HL-60 (cell line): ENCODE measurements at regions not wholly inside any gene's neighbourhood (a gene's known extent, or its start where the extent isn't known, plus 50 kb on each side); places are given as distances from the start of the nearest gene placed in this dataset.

Experiments used
- DNase-seq, 2 experiments: peaks; one replicate each; pipeline ENCODE4 v3.0.0-alpha.2; 2010 to 2020; ENCODE audit warnings: low read depth in 1 of 2, low spot score in 1 of 2
- H3K27ac ChIP-seq: fragments of 250-450 bp; sonication (Bioruptor Pico); replicated peaks from 2 replicates; pipeline ENCODE4 v1.5.1; 2020; ENCODE audit warnings: mild to moderate bottlenecking, moderate library complexity
- H3K27me3 ChIP-seq: fragments of 250-450 bp; sonication (Bioruptor Pico); 2 replicates; pipeline ENCODE4 v1.5.1; 2021; ENCODE audit warnings: mild to moderate bottlenecking, moderate library complexity; ENCODE audit not compliant: insufficient read depth, poor library complexity, severe bottlenecking
- H3K4me3 ChIP-seq: replicated peaks from 2 replicates; pipeline ENCODE4 v1.5.1; 2011; ENCODE audit warnings: mild to moderate bottlenecking, control low read depth, low read length; ENCODE audit not compliant: insufficient read depth
- GABPA ChIP-seq: IDR thresholded peaks from 2 replicates; pipeline ENCODE4 v1.6.1; 2012; ENCODE audit warnings: low read depth
- POLR2AphosphoS5 ChIP-seq: IDR thresholded peaks from 2 replicates; pipeline ENCODE4 v1.6.1; 2012; ENCODE audit warnings: low read depth
- SPI1 ChIP-seq: IDR thresholded peaks from 2 replicates; pipeline ENCODE4 v1.6.1; 2012; ENCODE audit warnings: low read depth, mild to moderate bottlenecking, borderline replicate concordance
- TF ChIP-seq, protein P1 (sequence below): IDR thresholded peaks from one replicate; pipeline ENCODE4 v1.5.1; 2011; ENCODE audit warnings: low read length, control low read depth, inconsistent platforms; ENCODE audit not compliant: insufficient read depth
- TF ChIP-seq, protein P2 (sequence below): IDR thresholded peaks from 2 replicates; pipeline ENCODE4 v1.6.1; 2012; ENCODE audit warnings: low read depth; ENCODE audit not compliant: insufficient replicate concordance

DNA sequence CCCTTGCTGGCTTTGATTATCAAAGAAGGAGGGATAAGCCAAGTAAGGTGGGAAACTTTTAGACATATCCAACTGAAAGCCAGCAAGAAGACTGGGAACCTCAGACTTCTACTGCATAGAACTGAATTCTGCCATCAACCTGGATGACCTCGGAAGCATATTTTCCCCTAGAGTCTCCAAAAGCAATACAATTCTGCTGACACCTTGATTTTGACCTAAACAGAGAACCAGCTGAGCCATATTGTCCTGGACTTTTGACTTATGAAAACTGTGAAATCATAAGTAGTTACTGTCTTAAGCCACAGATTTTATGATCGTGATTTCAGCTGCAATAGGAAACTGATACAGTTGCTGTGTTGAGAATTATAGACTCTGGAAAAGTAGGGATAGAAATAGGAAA lies 227.6 kb downstream of the PCDH20 start:
- DNase-seq, result no peak
- Histone ChIP-seq H3K4me3 (no peak overlapping the region), H3K27me3 (no peaks in the 10 kb centered on the region), H3K27ac (no peak overlapping the region)
- TF ChIP-seq, protein P1, sequence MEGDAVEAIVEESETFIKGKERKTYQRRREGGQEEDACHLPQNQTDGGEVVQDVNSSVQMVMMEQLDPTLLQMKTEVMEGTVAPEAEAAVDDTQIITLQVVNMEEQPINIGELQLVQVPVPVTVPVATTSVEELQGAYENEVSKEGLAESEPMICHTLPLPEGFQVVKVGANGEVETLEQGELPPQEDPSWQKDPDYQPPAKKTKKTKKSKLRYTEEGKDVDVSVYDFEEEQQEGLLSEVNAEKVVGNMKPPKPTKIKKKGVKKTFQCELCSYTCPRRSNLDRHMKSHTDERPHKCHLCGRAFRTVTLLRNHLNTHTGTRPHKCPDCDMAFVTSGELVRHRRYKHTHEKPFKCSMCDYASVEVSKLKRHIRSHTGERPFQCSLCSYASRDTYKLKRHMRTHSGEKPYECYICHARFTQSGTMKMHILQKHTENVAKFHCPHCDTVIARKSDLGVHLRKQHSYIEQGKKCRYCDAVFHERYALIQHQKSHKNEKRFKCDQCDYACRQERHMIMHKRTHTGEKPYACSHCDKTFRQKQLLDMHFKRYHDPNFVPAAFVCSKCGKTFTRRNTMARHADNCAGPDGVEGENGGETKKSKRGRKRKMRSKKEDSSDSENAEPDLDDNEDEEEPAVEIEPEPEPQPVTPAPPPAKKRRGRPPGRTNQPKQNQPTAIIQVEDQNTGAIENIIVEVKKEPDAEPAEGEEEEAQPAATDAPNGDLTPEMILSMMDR, result no peak
- TF ChIP-seq SPI1 (no peak), GABPA (no peak), POLR2AphosphoS5 (no peak)
- TF ChIP-seq, protein P2, sequence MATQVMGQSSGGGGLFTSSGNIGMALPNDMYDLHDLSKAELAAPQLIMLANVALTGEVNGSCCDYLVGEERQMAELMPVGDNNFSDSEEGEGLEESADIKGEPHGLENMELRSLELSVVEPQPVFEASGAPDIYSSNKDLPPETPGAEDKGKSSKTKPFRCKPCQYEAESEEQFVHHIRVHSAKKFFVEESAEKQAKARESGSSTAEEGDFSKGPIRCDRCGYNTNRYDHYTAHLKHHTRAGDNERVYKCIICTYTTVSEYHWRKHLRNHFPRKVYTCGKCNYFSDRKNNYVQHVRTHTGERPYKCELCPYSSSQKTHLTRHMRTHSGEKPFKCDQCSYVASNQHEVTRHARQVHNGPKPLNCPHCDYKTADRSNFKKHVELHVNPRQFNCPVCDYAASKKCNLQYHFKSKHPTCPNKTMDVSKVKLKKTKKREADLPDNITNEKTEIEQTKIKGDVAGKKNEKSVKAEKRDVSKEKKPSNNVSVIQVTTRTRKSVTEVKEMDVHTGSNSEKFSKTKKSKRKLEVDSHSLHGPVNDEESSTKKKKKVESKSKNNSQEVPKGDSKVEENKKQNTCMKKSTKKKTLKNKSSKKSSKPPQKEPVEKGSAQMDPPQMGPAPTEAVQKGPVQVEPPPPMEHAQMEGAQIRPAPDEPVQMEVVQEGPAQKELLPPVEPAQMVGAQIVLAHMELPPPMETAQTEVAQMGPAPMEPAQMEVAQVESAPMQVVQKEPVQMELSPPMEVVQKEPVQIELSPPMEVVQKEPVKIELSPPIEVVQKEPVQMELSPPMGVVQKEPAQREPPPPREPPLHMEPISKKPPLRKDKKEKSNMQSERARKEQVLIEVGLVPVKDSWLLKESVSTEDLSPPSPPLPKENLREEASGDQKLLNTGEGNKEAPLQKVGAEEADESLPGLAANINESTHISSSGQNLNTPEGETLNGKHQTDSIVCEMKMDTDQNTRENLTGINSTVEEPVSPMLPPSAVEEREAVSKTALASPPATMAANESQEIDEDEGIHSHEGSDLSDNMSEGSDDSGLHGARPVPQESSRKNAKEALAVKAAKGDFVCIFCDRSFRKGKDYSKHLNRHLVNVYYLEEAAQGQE, result no peak

DNA sequence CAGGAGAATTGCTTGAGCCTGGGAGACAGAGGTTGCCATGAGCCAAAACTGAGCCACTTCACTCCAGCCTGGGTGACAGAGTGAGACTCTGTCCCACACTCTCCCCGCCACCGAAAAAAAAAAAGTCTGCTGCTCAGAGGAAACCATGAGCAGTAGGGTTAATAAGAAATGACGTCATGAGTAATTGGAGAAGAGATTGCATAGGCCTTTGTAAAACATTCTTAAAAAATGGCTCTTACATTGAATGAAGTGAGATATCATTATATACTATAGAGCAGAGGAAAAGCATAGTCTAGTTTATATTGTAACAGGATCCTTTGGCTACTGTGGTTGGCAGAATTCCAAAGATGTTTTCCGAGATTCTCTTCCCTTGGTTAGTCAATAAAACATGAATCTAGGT lies 228.2 kb downstream of the PCDH20 start:
- Histone ChIP-seq H3K27ac (no peak overlapping the region), H3K4me3 (no peak overlapping the region), H3K27me3 (no peaks in the 10 kb centered on the region)
- no peak for DNase-seq
- TF ChIP-seq POLR2AphosphoS5 (no peak), SPI1 (no peak), GABPA (no peak)
- TF ChIP-seq, protein P2, result no peak
- TF ChIP-seq, protein P1, result no peak

DNA sequence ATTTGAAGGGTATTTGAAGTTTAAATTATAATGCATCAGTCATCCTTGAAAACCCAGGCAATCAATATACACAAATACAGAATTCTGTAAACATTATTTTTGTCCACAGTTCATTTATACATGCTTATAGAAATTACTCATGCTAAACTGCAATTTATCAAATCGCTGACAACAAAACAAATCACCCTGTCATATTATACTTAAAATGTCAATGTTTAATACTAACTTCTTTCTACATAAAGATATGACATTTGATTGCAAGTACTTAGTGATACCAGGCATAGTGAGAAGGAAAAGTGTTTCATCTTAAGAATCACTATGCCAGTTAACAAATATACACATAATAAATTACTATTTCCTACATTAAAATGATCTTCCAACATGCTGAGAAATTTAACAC lies 232.0 kb downstream of the PCDH20 start:
- Histone ChIP-seq H3K27ac (no peak overlapping the region), H3K4me3 (no peak overlapping the region), H3K27me3 (no peaks in the 10 kb centered on the region)
- DNase-seq, result no peak
- TF ChIP-seq SPI1, result no peak
- no peak for TF ChIP-seq GABPA
- TF ChIP-seq, protein P2, result no peak
- TF ChIP-seq, protein P1, result no peak
- no peak for TF ChIP-seq POLR2AphosphoS5
